A549 (cell line): ENCODE measurements at regions not wholly inside any gene's neighbourhood (a gene's known extent, or its start where the extent isn't known, plus 50 kb on each side); places are given as distances from the start of the nearest gene placed in this dataset.

Experiments used
- ATAC-seq, 2 experiments: fragments of 200-7000 bp in 1 of 2; fragments of >200 bp in 1 of 2; cut with Nextera tagmentation in 1 of 2; cut with Tn5 transposase in 1 of 2; 3 replicates each; pipeline versions ENCODE4 v1.8.0 to v1.9.1; 2018 to 2020; ENCODE audit warnings: mild to moderate bottlenecking in 1 of 2, moderate library complexity in 1 of 2
- CTCF ChIA-PET: fragments of 300-600 bp; sonication (Branson Sonifier 250); formaldehyde crosslinking; extraction: SDS; loops from one replicate; lab custom pipeline; 2021; ENCODE audit warnings: antibody characterized with exemption, inconsistent platforms; lab: Yijun Ruan, JAX
- POLR2A ChIA-PET: fragments of 350-600 bp; formaldehyde crosslinking; extraction: SDS; loops from one replicate; lab custom pipeline; 2021; ENCODE audit warnings: antibody characterized with exemption, inconsistent platforms; lab: Yijun Ruan, JAX
- DNase-seq, 2 experiments: peaks; one replicate each; pipeline versions ENCODE4 v3.0.0 to v3.0.0-alpha.2; 2011 to 2016; ENCODE audit warnings: low read depth in 1 of 2, low spot score in 1 of 2
- FAIRE-seq: peaks from 2 replicates; lab custom pipeline; 2011; peaks lifted over from hg19 to GRCh38; lab: Jason Lieb, UNC
- H3K27ac ChIP-seq, 2 experiments: fragments of >200 bp; sonication (Bioruptor Twin); formaldehyde crosslinking; 3 replicates each; pipeline ENCODE4 v1.5.1; 2016 to 2017
- H3K4me1 ChIP-seq: fragments of >200 bp; sonication (Bioruptor Twin); formaldehyde crosslinking; 3 replicates; pipeline ENCODE4 v1.6.1; 2016
- H3K4me2 ChIP-seq: fragments of >200 bp; sonication (Bioruptor Twin); formaldehyde crosslinking; 3 replicates; pipeline ENCODE4 v1.6.1; 2016
- H3K4me3 ChIP-seq: fragments of >200 bp; sonication (Bioruptor Twin); formaldehyde crosslinking; 3 replicates; pipeline ENCODE4 v1.5.1; 2016
- H3K9me3 ChIP-seq: fragments of >200 bp; sonication (Bioruptor Twin); formaldehyde crosslinking; 3 replicates; pipeline ENCODE4 v1.6.1; 2016
- CTCF ChIP-seq: fragments of >200 bp; sonication (Bioruptor Twin); formaldehyde crosslinking; IDR thresholded peaks from 3 replicates; pipeline ENCODE4 v1.5.1; 2016
- EHF ChIP-seq: fragments of 250-450 bp; sonication (Bioruptor Pico); IDR thresholded peaks from 2 replicates; pipeline ENCODE4 v1.5.0; 2020; ENCODE audit warnings: mild to moderate bottlenecking
- FOXS1 ChIP-seq: fragments of 250-450 bp; sonication (Bioruptor Pico); IDR thresholded peaks from 2 replicates; pipeline ENCODE4 v1.5.0; 2020; ENCODE audit warnings: mild to moderate bottlenecking, moderate library complexity
- HEYL ChIP-seq: fragments of 250-450 bp; sonication (Bioruptor Pico); IDR thresholded peaks from 2 replicates; pipeline ENCODE4 v1.8.0; 2021; ENCODE audit warnings: mild to moderate bottlenecking, moderate library complexity
- HMGXB4 ChIP-seq: fragments of 250-450 bp; sonication (Bioruptor Pico); IDR thresholded peaks from 2 replicates; pipeline ENCODE4 v1.5.0; 2021; ENCODE audit warnings: mild to moderate bottlenecking, moderate library complexity, borderline replicate concordance
- HOXA7 ChIP-seq: fragments of 250-450 bp; sonication (Bioruptor Pico); IDR thresholded peaks from 2 replicates; pipeline ENCODE4 v1.5.0; 2020; ENCODE audit warnings: mild to moderate bottlenecking, moderate library complexity
- KDM5A ChIP-seq: fragments of 200-600 bp; sonication (generic); IDR thresholded peaks from 2 replicates; pipeline ENCODE4 v1.6.1; 2016; ENCODE audit warnings: antibody characterized with exemption, mild to moderate bottlenecking
- NPAS2 ChIP-seq: fragments of 250-450 bp; sonication (Bioruptor Pico); IDR thresholded peaks from 2 replicates; pipeline ENCODE4 v1.8.0; 2022; ENCODE audit warnings: mild to moderate bottlenecking, moderate library complexity, borderline replicate concordance
- NR3C1 ChIP-seq: fragments of >200 bp; sonication (Bioruptor Twin); formaldehyde crosslinking; IDR thresholded peaks from 3 replicates; pipeline ENCODE4 v1.6.1; 2017
- POLR2AphosphoS2 ChIP-seq: conservative IDR thresholded peaks from 2 replicates; pipeline ENCODE4 v1.6.1; 2012; ENCODE audit warnings: low read length, improper control_type of control experiment, inconsistent platforms
- REST ChIP-seq: fragments of 200-600 bp; sonication (generic); IDR thresholded peaks from 2 replicates; pipeline ENCODE4 v1.6.1; 2016; ENCODE audit warnings: antibody characterized with exemption, mild to moderate bottlenecking, moderate library complexity
- USF2 ChIP-seq: fragments of 450-650 bp; IDR thresholded peaks from 2 replicates; pipeline ENCODE4 v1.6.1; 2014; ENCODE audit warnings: antibody characterized with exemption
- ZC3H11A ChIP-seq: fragments of 450-650 bp; IDR thresholded peaks from 2 replicates; pipeline ENCODE4 v1.6.1; 2014; ENCODE audit warnings: antibody characterized with exemption, mild to moderate bottlenecking
- WGBS: methylation state at CpG from one replicate; pipeline ENCODE4 v1.1.6; 2017; ENCODE audit errors: missing lambda C conversion rate; 5-methylcytosine and 5-hydroxymethylcytosine counted together

- Histone ChIP-seq H3K4me2 (no peak overlapping the region), H3K4me3 (no peak overlapping the region), H3K27ac (no peak overlapping the region), H3K9me3 (no peaks in the 10 kb centered on the region), H3K4me1 (no peaks in the 10 kb centered on the region)
- 10% methylated on average over 5 of the region's 5 CpGs for WGBS
- FAIRE-seq, result no peak
- DNase-seq, result no peak
- ChIA-PET CTCF (no interaction called here), POLR2A (no interaction called here)
- ATAC-seq, result no peak
- no peak for TF ChIP-seq REST
- no peak for TF ChIP-seq HOXA7 (CRISPR knock-in tag)
- no peak for TF ChIP-seq NR3C1
- no peak for TF ChIP-seq FOXS1 (CRISPR knock-in tag)
- no peak for TF ChIP-seq EHF (CRISPR knock-in tag)
- TF ChIP-seq ZC3H11A, result no peak
- no peak for TF ChIP-seq CTCF
- no peak for TF ChIP-seq POLR2AphosphoS2
These were observed 344.9 kb downstream of the ICE1 start for GRCh38 chr5:5767286-5767928.

- TF ChIP-seq NPAS2 (CRISPR knock-in tag) (no peak), HMGXB4 (CRISPR knock-in tag) (no peak), USF2 (no peak), EHF (CRISPR knock-in tag) (no peak), HEYL (CRISPR knock-in tag) (no peak), KDM5A (no peak), REST (no peak)
- TF ChIP-seq, all 56 proteins: peak for 0
- ATAC-seq (no peak), DNase-seq (no peak), FAIRE-seq (no peak)
- Histone ChIP-seq H3K4me1 (no peaks in the 10 kb centered on the region), H3K27ac (no peak overlapping the region), H3K4me3 (no peak overlapping the region), H3K9me3 (no peaks in the 10 kb centered on the region), H3K4me2 (no peak overlapping the region)
- WGBS, result 9% methylated on average over 7 of the region's 7 CpGs
- ChIA-PET CTCF (no interaction called here), POLR2A (no interaction called here)
These were observed 342.8 kb downstream of the ICE1 start for GRCh38 chr5:5765066-5765850.
